Duodenal mucosa (tissue), 2 donors: ENCODE measurements at regions not wholly inside any gene's neighbourhood (a gene's known extent, or its start where the extent isn't known, plus 50 kb on each side); places are given as distances from the start of the nearest gene placed in this dataset.
"Not testable (repeated sequence)": the region's sequence is repeated elsewhere in the genome, so short reads cannot be mapped to it uniquely, and the experiment has no call there.

Experiments
- H3K27ac ChIP-seq: one replicate; pipeline ENCODE4 v1.7.0; 2013; ENCODE audit warnings: low read depth, low read length
- H3K27me3 ChIP-seq, 2 donors: one replicate each; pipeline ENCODE4 v1.7.0; 2013; ENCODE audit warnings: low read length in 2 of 2, control low read depth in 1 of 2; ENCODE audit not compliant: insufficient read depth in 2 of 2, control insufficient read depth in 1 of 2
- H3K36me3 ChIP-seq, 2 donors: one replicate each; pipeline ENCODE4 v1.7.0; 2013; ENCODE audit warnings: low read length in 2 of 2, control low read depth in 1 of 2; ENCODE audit not compliant: insufficient read depth in 2 of 2, control insufficient read depth in 1 of 2
- H3K4me1 ChIP-seq, 2 donors: one replicate each; pipeline ENCODE4 v1.7.0; 2013; ENCODE audit warnings: low read length in 2 of 2, control low read depth in 1 of 2; ENCODE audit not compliant: insufficient read depth in 2 of 2, control insufficient read depth in 1 of 2
- H3K4me3 ChIP-seq, 2 donors: one replicate each; pipeline ENCODE4 v1.7.0; 2013; ENCODE audit warnings: low read length in 2 of 2, low read depth in 1 of 2
- H3K9ac ChIP-seq, 2 donors: one replicate each; pipeline ENCODE4 v1.7.0; 2013; ENCODE audit warnings: low read length in 2 of 2, low read depth in 1 of 2
- H3K9me3 ChIP-seq, 2 donors: one replicate each; pipeline ENCODE4 v1.7.0; 2013; ENCODE audit warnings: low read length in 2 of 2, control low read depth in 1 of 2; ENCODE audit not compliant: control insufficient read depth in 1 of 2

DNA sequence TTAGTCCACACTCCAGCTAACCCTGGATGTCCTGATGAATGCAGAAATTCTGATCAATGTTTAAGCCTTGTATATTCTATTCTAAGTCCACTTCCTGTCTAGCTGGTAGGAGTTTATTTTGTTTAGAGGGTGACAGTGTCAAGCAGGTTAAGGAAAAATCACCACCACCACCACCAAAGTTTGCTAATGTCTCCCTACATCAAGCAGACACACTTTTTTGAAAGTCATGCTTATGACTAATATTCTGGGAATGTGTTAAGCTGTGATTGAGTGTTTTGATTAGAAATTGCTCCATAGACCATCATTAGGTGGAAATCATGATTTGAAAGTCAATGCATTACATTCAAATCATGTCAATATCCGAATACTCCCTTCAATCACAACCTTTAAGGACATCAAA, 1530.1 kb downstream of the MAT2B start:
- no peak overlapping the region for H3K4me3 ChIP-seq
- no peaks in the 10 kb centered on the region for H3K4me1 ChIP-seq
- no peaks in the 10 kb centered on the region for H3K36me3 ChIP-seq
- no peak overlapping the region for H3K9ac ChIP-seq
- H3K27ac ChIP-seq: no peak overlapping the region
- H3K27me3 ChIP-seq: no peaks in the 10 kb centered on the region
- no peaks in the 10 kb centered on the region for H3K9me3 ChIP-seq

DNA sequence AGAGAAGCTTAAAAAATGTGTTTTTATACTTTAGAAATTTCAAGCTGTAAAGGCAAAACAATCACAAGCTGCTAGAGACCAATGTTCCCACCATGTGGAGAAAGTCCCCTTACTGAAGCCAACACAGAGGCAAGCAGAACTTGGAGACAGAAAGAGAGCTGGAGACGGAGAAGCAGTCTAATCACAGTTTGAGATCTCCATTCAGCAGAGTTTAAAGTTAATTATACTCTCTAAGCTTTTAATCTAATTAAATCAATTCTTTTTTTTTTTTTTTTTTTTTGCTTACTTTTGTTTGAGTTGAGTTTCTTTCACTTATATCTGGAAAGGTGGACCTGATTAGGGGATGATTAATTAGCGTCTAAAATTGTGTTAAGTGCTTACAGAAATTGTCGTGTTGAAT, 1534.3 kb downstream of the MAT2B start:
- Histone ChIP-seq H3K9me3 (no peaks in the 10 kb centered on the region), H3K27ac (no peak overlapping the region), H3K4me1 (no peaks in the 10 kb centered on the region), H3K27me3 (no peaks in the 10 kb centered on the region), H3K9ac (no peak overlapping the region), H3K4me3 (no peak overlapping the region), H3K36me3 (no peaks in the 10 kb centered on the region)

DNA sequence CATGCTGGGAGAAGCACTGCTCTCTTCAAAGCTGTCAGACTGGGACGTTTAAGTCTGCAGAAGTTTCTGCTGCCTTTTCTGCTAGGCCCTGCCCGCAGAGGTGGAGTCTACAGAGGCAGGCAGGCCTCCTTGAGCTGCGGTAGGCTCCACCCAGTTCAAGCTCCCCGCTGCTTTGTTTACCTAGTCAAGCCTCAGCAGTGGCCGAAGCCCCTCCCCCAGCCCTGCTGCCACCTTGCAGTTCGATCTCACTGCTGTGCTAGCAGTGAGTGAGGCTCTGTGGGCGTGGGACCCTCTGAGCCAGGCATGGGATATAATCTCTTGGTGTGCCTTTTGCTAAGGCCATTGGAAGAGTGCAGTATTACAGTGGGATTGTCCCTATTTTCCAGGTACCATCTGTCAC, 1540.5 kb downstream of the MAT2B start:
- not testable (repeated sequence) for H3K27me3 ChIP-seq, H3K27ac ChIP-seq, H3K4me1 ChIP-seq, H3K9ac ChIP-seq, H3K9me3 ChIP-seq, H3K36me3 ChIP-seq, H3K4me3 ChIP-seq

DNA sequence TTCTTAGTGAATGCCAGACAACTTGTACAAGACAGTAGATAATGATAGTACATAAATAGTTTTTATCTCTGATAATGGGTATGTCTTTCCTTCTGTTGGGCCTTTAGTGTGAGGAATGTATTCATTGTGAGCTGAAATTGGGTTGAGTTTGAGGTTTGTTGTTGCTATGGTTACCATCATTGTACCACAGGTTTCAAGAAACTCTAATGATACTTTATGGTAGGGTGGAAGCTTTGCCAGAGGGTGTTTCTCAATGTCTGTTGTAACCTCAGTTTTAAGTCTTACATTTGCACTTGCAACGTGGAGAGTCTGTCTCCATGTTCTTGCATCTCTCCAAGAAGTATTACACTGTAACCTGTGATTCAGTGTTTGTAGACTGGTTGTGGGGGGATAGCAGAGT, 1550.1 kb downstream of the MAT2B start:
- Histone ChIP-seq H3K9ac (no peak overlapping the region), H3K27me3 (no peaks in the 10 kb centered on the region), H3K9me3 (no peaks in the 10 kb centered on the region), H3K4me1 (no peaks in the 10 kb centered on the region), H3K27ac (no peak overlapping the region), H3K4me3 (no peak overlapping the region), H3K36me3 (no peaks in the 10 kb centered on the region)

DNA sequence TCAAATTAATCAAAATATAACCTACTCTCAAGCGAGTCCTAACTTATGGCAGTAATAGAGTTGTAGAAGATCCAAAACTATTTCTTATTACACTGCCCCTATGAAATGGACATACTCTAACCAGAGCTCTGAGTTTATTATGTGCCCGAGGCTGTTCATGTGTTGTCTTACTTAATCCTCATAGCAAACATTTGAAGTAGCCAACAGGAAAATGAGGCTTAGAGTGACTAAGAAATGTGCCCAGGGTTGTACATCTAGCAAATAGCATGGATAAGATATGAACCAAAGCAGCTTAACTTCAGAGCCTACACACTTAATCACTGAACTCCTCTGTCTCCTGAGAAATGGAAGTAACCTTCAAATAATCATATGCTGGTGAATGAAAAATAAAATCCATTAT, 1551.7 kb downstream of the MAT2B start:
- H3K36me3 ChIP-seq: no peaks in the 10 kb centered on the region
- no peak overlapping the region for H3K27ac ChIP-seq
- no peak overlapping the region for H3K9ac ChIP-seq
- H3K9me3 ChIP-seq: no peaks in the 10 kb centered on the region
- H3K4me3 ChIP-seq: no peak overlapping the region
- no peaks in the 10 kb centered on the region for H3K27me3 ChIP-seq
- no peaks in the 10 kb centered on the region for H3K4me1 ChIP-seq

DNA sequence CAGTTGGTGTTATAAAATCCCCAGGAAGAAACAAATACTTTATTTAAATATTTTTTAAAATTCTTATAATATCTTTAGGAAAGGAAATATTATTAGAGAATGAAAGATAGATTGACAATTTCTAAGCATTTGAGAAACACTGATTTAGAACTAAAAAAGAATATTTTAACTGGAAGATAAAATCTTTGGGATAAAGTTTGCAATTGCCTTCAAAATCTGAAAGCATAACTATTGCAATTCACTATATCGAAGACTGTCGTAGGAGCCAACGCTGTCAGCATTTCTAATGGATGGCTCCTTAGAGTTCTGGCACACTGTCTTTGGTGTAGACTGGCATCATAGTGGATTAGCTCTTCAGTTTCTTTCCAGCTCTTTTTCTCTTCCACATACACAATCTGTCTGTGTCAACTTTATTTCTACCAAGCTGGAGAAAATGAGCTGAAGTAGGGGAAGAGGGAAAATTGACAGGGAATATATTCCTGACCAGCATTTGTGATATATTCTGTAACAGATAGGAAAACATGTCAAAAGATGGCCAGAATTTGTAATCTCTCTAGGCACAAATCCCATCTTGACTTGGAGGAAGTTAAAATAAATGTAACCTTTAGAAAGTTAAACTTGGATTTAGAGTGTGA, 1561.4 kb downstream of the MAT2B start:
- Histone ChIP-seq H3K9ac (no peak overlapping the region), H3K27ac (no peak overlapping the region), H3K36me3 (no peaks in the 10 kb centered on the region), H3K9me3 (no peaks in the 10 kb centered on the region), H3K4me3 (no peak overlapping the region), H3K27me3 (no peaks in the 10 kb centered on the region), H3K4me1 (no peaks in the 10 kb centered on the region)

DNA sequence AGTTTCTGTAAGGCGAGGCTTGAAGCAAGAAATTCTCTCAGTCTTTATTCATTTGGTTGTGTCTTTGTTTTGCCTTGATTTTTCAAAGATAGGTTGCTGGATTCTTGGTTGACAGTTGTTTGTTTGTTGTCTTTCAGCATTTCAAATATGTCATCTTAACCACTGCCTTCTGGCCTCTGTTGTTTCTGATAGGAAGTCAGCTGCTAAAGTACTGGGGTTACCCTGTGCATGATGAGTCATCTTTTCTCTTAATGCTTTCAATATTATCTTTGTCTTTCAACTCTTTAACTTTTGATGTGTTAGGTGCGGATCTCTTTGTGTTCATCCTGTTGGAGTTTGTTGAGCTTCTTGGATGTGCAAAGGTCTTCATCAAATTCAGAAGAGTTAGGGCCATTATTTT, 1571.3 kb downstream of the MAT2B start:
- Histone ChIP-seq H3K4me1 (no peaks in the 10 kb centered on the region), H3K27me3 (no peaks in the 10 kb centered on the region), H3K36me3 (no peaks in the 10 kb centered on the region), H3K4me3 (no peak overlapping the region), H3K9ac (no peak overlapping the region), H3K9me3 (peaks cover 0 to 2% of the 10 kb centered on the region in 2 donors), H3K27ac (no peak overlapping the region)

DNA sequence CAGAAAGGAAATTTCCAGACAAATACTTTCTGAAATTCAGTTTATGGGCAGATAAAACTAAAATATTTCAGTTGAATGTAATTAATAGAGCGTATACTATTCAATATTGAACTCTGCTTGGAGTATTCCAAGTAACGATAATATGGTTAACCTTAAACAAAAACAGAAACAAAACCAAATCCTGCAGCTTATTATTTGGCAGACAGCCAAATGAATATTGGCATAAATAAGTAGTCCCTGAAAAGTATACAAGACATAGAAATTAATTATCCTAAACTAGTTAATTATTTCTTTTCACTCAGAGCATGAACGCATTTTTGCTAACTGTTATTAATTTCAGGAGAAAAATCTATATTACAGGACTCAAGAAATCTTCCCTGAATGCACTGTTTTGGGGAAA, 1574.0 kb downstream of the MAT2B start:
- H3K9me3 ChIP-seq: peaks cover 0 to 2% of the 10 kb centered on the region in 2 donors
- no peaks in the 10 kb centered on the region for H3K4me1 ChIP-seq
- H3K9ac ChIP-seq: no peak overlapping the region
- H3K27ac ChIP-seq: no peak overlapping the region
- no peaks in the 10 kb centered on the region for H3K27me3 ChIP-seq
- H3K36me3 ChIP-seq: no peaks in the 10 kb centered on the region
- H3K4me3 ChIP-seq: no peak overlapping the region

DNA sequence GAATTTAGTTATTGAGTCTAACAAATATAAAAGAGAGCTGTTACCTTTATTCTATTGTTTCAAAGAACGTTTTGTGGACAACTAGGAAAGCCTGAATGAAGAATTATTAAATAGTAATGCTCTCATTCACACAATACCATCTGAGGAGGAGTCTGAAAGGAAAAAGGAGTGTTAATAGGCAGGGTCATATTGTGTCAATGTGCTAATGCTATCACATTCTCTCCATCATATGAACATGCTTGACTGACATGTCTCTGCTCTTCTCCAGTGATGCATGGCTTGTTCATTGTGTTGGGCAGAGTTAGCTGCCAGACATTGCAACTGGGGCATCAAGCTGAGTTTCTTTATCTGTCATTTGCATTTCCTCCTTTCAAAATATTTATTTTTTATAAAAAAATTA, 1578.0 kb downstream of the MAT2B start:
- no peaks in the 10 kb centered on the region for H3K36me3 ChIP-seq

DNA sequence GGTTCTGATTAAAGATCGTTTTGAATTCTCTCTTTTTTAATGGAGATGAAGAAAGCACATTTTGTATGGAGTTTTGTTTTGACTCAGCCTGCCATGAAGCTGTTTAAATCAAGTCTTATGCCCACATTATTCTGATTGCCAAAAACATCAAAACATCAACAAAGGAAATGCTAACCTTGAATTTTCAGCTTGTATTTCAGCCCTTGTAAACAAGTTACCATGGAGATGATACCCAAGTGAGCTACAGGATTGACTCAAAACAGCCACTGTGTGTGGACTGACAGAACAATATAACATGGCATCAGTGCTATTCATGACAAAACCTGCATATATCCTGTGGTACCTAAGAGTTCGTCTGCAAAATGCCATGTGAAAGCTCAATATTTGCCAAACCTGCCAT, 1581.0 kb downstream of the MAT2B start:
- Histone ChIP-seq H3K9me3 (no peaks in the 10 kb centered on the region), H3K36me3 (no peaks in the 10 kb centered on the region), H3K27me3 (no peaks in the 10 kb centered on the region)

More for the DNA sequence above, 1578.0 kb downstream of the MAT2B start:
- no peak overlapping the region for H3K9ac ChIP-seq
- no peaks in the 10 kb centered on the region for H3K9me3 ChIP-seq
- H3K27ac ChIP-seq: no peak overlapping the region
- no peaks in the 10 kb centered on the region for H3K4me1 ChIP-seq
- H3K27me3 ChIP-seq: no peaks in the 10 kb centered on the region
- H3K4me3 ChIP-seq: no peak overlapping the region

DNA sequence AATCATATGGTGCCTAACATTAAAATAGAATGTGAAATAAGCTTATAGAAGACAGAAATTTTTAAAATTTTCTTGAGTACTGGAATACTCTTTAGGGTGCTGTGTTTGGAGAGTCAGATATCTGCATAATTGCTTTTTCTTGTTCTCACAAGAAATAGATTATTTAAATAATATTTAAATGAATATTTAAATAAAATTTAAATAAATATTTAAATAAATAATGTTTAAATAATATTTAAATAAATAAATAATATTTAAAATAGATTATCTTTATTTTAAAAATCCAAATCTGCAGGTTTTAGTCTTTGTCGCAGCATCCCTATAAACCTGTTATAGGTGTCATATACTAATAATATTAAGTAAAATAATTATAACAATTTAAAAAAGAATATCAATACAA, 1589.4 kb downstream of the MAT2B start:
- no peak overlapping the region for H3K4me3 ChIP-seq
- no peaks in the 10 kb centered on the region for H3K27me3 ChIP-seq
- H3K27ac ChIP-seq: no peak overlapping the region
- no peak overlapping the region for H3K9ac ChIP-seq
- H3K36me3 ChIP-seq: no peaks in the 10 kb centered on the region
- no peaks in the 10 kb centered on the region for H3K4me1 ChIP-seq
- H3K9me3 ChIP-seq: peaks cover 0 to 5% of the 10 kb centered on the region in 2 donors

More for the DNA sequence above, 1581.0 kb downstream of the MAT2B start:
- Histone ChIP-seq H3K4me3 (no peak overlapping the region), H3K9ac (no peak overlapping the region), H3K27ac (no peak overlapping the region), H3K4me1 (no peaks in the 10 kb centered on the region)
